Neural cell (in vitro differentiated cells): ENCODE measurements at regions not wholly inside any gene's neighbourhood (a gene's known extent, or its start where the extent isn't known, plus 50 kb on each side); places are given as distances from the start of the nearest gene placed in this dataset.
"Not testable (repeated sequence)": the region's sequence is repeated elsewhere in the genome, so short reads cannot be mapped to it uniquely, and the experiment has no call there.

Experiments
- H2AFZ ChIP-seq: fragments of 200-600, 300-800 bp; sonication (generic), shearing (Covaris generic); 2 replicates; pipeline ENCODE4 v1.6.0; 2014; ENCODE audit warnings: low read depth, mild to moderate bottlenecking, antibody characterized with exemption, low read length, moderate library complexity
- H3F3A ChIP-seq: fragments of 200-600 bp; shearing (Covaris generic); 2 replicates; pipeline ENCODE4 v1.6.1; 2016; ENCODE audit warnings: mild to moderate bottlenecking, moderate library complexity, mixed read lengths, antibody characterized with exemption, low read length; ENCODE audit not compliant: insufficient read depth, poor library complexity, severe bottlenecking
- H3K27ac ChIP-seq: fragments of 200-600, 300-800 bp; sonication (generic), shearing (Covaris generic); 2 replicates; pipeline ENCODE4 v1.5.1; 2014; ENCODE audit warnings: mild to moderate bottlenecking, low read length, moderate library complexity
- H3K27me3 ChIP-seq: fragments of 300-800, 200-600 bp; sonication (generic), shearing (Covaris generic); 2 replicates; pipeline ENCODE4 v1.6.0; 2014; ENCODE audit warnings: mild to moderate bottlenecking, low read depth, low read length, moderate library complexity; ENCODE audit not compliant: insufficient read depth
- H3K36me3 ChIP-seq: fragments of 300-800, 200-600 bp; sonication (generic), shearing (Covaris generic); 2 replicates; pipeline ENCODE4 v1.5.1; 2014; ENCODE audit warnings: mild to moderate bottlenecking, antibody characterized with exemption, low read length, moderate library complexity; ENCODE audit not compliant: insufficient read depth
- H3K4me2 ChIP-seq: fragments of 300-800, 200-600 bp; sonication (generic), shearing (Covaris generic); 2 replicates; pipeline ENCODE4 v1.6.0; 2014; ENCODE audit warnings: mild to moderate bottlenecking, low read length
- H3K4me3 ChIP-seq: fragments of 300-800, 200-600 bp; sonication (generic), shearing (Covaris generic); 2 replicates; pipeline ENCODE4 v1.5.1; 2014; ENCODE audit warnings: mild to moderate bottlenecking, low read length, moderate library complexity
- H3K79me2 ChIP-seq: fragments of 200-600 bp; shearing (Covaris generic); replicated peaks from 2 replicates; pipeline ENCODE4 v1.6.0; 2014; ENCODE audit warnings: mild to moderate bottlenecking, low read length, moderate library complexity; ENCODE audit not compliant: insufficient read depth
- H3K9ac ChIP-seq: fragments of 300-800, 200-600 bp; sonication (generic), shearing (Covaris generic); 2 replicates; pipeline ENCODE4 v1.6.1; 2016; ENCODE audit warnings: mild to moderate bottlenecking, low read length, mixed read lengths
- H3K9me2 ChIP-seq: fragments of 200-600 bp; shearing (Covaris generic); 2 replicates; pipeline ENCODE4 v1.6.1; 2016; ENCODE audit warnings: mild to moderate bottlenecking, low read length, mixed read lengths; ENCODE audit not compliant: insufficient read depth
- H3K9me3 ChIP-seq: fragments of 200-600, 300-800 bp; sonication (generic), shearing (Covaris generic); 2 replicates; pipeline ENCODE4 v1.6.1; 2016; ENCODE audit warnings: mild to moderate bottlenecking, mixed run types, low read length, moderate library complexity, mixed read lengths
- H4K20me1 ChIP-seq: fragments of 200-600 bp; shearing (Covaris generic); 2 replicates; pipeline ENCODE4 v1.6.1; 2016; ENCODE audit warnings: mild to moderate bottlenecking, mixed run types; ENCODE audit not compliant: insufficient read depth
- CTCF ChIP-seq: fragments of 450-650 bp; IDR thresholded peaks from 2 replicates; pipeline ENCODE4 v1.5.1; 2014; ENCODE audit warnings: antibody characterized with exemption, mild to moderate bottlenecking, moderate library complexity; ENCODE audit not compliant: poor library complexity, severe bottlenecking
- EP300 ChIP-seq: fragments of 450-650 bp; conservative IDR thresholded peaks from 2 replicates; pipeline ENCODE4 v1.6.1; 2014; ENCODE audit warnings: antibody characterized with exemption, mild to moderate bottlenecking, moderate library complexity; ENCODE audit not compliant: poor library complexity, severe bottlenecking
- EZH2 ChIP-seq: fragments of 200-600, 300-800 bp; shearing (Covaris generic), sonication (generic); IDR thresholded peaks from 2 replicates; pipeline ENCODE4 v1.6.1; 2014; ENCODE audit warnings: antibody characterized with exemption, low read length, borderline replicate concordance, mild to moderate bottlenecking; ENCODE audit not compliant: insufficient read depth, poor library complexity, severe bottlenecking
- MXI1 ChIP-seq: fragments of 450-650 bp; conservative IDR thresholded peaks from 2 replicates; pipeline ENCODE4 v1.6.1; 2014; ENCODE audit warnings: antibody characterized with exemption, mild to moderate bottlenecking; ENCODE audit not compliant: poor library complexity, severe bottlenecking
- POLR2AphosphoS5 ChIP-seq: IDR thresholded peaks from 2 replicates; pipeline ENCODE4 v1.6.1; 2012
- RAD21 ChIP-seq: fragments of 450-650 bp; conservative IDR thresholded peaks from 2 replicates; pipeline ENCODE4 v1.6.1; 2014; ENCODE audit warnings: antibody characterized with exemption, mild to moderate bottlenecking, moderate library complexity
- REST ChIP-seq: IDR thresholded peaks from 2 replicates; pipeline ENCODE4 v1.6.1; 2012; ENCODE audit warnings: borderline replicate concordance
- SMC3 ChIP-seq: fragments of 450-650 bp; conservative IDR thresholded peaks from 2 replicates; pipeline ENCODE4 v1.6.1; 2014; ENCODE audit warnings: antibody characterized with exemption, mild to moderate bottlenecking, moderate library complexity; ENCODE audit not compliant: poor library complexity
- TAF1 ChIP-seq: IDR thresholded peaks from 2 replicates; pipeline ENCODE4 v1.6.1; 2012; ENCODE audit warnings: low read depth

GRCh38 chr11:23484618-23485017 lies 624.3 kb upstream of the CCDC179 start:
- H3K9ac ChIP-seq, H3F3A ChIP-seq, H4K20me1 ChIP-seq, H3K4me3 ChIP-seq, H3K9me3 ChIP-seq, H3K36me3 ChIP-seq, H3K27ac ChIP-seq, H3K9me2 ChIP-seq, H2AFZ ChIP-seq, H3K4me2 ChIP-seq, H3K27me3 ChIP-seq, H3K79me2 ChIP-seq: not testable (repeated sequence)

- Histone ChIP-seq H3K4me2 (no peak overlapping the region), H3K27ac (no peak overlapping the region), H2AFZ (no peak overlapping the region), H3K4me3 (no peak overlapping the region), H3K79me2 (no peaks in the 10 kb centered on the region), H3K27me3 (no peaks in the 10 kb centered on the region), H3F3A (no peaks in the 10 kb centered on the region), H4K20me1 (no peaks in the 10 kb centered on the region), H3K9me3 (no peaks in the 10 kb centered on the region), H3K9ac (no peak overlapping the region), H3K36me3 (no peaks in the 10 kb centered on the region), H3K9me2 (no peaks in the 10 kb centered on the region)
- TF ChIP-seq MXI1: no peak
- no peak for TF ChIP-seq TAF1
- no peak for TF ChIP-seq EP300
- TF ChIP-seq RAD21: no peak
- TF ChIP-seq SMC3: no peak
- TF ChIP-seq CTCF: no peak
- no peak for TF ChIP-seq POLR2AphosphoS5
- TF ChIP-seq EZH2: no peak
- TF ChIP-seq REST: no peak
These were observed 630.4 kb upstream of the CCDC179 start for GRCh38 chr11:23490557-23491235.

- Histone ChIP-seq H3K79me2 (no peaks in the 10 kb centered on the region), H3K4me2 (no peak overlapping the region), H3K36me3 (no peaks in the 10 kb centered on the region), H3F3A (no peaks in the 10 kb centered on the region), H3K27me3 (no peaks in the 10 kb centered on the region), H3K9ac (no peak overlapping the region), H3K4me3 (no peak overlapping the region), H3K27ac (no peak overlapping the region), H2AFZ (no peak overlapping the region), H3K9me3 (no peaks in the 10 kb centered on the region), H3K9me2 (no peaks in the 10 kb centered on the region), H4K20me1 (no peaks in the 10 kb centered on the region)
- no peak for TF ChIP-seq SMC3
These were observed 634.7 kb upstream of the CCDC179 start for GRCh38 chr11:23494981-23495380.
